ENCODE measurements at regions not wholly inside any gene's neighbourhood (a gene's known extent, or its start where the extent isn't known, plus 50 kb on each side); places are given as distances from the start of the nearest gene placed in this dataset.

DNA sequence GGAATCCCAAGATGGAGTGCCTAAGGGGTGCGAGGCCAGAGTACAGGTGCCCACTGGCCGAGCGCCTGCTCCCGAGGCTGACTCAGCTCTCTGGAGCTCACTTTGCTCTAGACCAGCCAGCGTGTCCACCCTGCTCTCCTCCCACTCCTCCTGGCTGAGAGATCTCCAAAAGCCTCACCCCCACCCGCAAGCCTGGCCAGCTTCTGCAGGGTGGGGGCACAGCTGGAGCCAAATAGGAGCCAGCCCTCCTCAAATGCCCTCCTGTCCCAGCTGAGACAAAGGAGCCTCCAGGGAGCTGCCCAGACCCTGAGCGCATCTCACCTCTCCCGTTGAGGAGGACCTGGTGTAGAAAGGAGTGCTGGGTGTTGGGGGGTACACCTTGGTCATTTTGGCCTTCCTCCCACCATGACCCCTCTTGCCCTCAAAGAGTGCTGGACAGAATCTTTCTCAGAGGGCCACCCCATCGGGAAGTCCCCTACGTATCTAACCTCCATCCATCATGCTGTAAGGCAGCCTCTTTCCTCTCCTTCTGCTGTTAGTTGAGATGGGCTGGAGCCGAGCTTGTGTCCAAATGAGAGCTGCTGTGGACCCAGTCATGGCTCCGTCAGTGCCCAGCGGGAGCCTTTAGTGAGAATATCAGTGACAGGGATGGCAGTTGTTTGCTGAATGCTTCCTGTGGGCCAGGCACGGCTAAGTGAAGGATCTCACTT is 123.9 kb upstream of the VSTM2B start:
- no peak for DNase-seq

DNA sequence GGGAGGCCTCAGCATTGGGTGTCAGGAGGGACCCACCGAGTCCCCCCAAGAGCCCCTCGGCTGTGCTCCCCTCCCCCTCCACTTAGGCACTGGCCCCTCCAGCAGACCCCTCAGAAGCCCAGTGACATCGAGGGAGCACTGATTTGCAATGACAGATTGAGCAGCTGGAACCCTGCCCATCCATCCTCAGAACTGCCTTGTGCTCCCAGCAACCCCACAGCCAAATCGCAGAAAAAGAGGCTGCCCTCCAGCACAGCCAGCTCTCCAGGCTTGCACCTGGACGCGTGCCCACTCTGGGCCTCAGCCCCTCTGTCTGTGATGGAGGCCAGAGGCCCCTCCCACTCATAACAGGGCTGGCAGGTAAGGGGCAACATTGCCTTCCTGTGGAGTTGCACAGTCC is 123.2 kb upstream of the VSTM2B start:
- DNase-seq, result no peak

DNA sequence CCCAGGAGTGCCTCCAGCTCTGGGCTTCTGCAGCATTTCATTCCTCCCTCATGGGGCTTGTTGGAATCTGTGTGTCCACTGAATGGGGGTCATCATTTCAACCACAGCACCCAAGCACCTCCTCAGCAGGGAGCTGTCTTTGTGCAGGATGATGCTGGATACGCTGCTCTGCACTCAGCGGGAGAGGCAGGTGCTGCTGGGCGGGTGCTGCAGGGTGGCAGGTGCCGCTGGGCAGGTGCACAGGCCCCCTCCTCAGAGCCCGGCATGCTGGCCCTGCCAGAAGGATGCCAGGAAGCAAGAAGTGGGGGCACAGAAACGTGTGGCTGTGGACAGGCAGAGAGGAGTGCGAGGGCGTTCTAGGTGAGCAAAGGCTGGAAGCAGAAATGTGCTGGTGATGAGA is 121.8 kb upstream of the VSTM2B start:
- DNase-seq, result no peak

DNA sequence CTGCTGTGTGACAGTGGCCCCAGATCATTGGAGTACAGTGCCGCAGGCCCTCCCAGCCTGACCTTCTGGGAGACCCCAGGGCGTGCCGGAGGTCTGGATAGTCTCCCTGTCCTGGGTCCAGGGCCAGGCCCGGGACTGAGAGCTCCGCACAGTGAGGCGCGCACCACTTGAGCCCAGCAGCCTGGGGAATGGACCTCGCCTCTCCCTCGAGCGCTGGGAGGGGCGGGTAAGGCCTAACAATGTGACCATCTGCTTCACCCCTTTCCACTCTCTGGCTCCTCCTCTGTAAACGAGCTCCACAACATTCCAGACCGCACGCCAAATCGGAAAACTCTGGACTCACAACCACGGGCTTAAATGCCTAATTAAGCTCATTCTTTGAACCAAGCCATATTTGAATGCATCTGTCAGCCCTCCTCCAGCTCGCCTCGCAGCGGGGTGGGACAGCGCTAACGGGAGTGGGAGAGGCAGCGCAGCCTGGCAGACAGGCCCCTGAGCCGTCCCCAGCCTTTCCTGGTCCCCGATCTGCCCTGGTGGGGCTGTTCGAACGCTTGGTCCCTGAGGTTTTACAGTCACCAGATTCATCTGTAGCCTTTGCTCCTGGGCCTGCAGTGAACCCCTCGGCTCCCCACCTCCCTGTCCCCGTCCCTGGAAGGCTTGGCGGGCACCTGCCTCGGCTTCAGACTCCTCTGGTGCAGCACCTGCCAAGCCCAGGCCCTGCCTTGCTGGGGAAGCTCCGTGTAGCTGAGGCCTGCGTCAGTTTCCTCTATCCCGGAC is 120.7 kb upstream of the VSTM2B start:
- DNase-seq, result no peak

DNA sequence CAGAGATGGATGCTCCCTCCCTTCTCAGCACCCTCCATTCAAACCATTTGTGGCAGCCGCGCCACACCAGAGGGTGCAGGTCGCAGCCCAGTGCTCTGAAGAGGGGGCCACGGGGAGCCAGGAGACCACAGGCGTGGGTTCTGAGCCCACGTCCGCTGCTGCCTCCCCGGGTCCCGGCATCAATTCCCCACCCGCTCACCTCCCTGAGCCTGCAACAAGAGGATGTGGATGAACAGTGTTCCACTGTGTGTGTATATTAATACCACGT is 120.1 kb upstream of the VSTM2B start:
- DNase-seq, result no peak

DNA sequence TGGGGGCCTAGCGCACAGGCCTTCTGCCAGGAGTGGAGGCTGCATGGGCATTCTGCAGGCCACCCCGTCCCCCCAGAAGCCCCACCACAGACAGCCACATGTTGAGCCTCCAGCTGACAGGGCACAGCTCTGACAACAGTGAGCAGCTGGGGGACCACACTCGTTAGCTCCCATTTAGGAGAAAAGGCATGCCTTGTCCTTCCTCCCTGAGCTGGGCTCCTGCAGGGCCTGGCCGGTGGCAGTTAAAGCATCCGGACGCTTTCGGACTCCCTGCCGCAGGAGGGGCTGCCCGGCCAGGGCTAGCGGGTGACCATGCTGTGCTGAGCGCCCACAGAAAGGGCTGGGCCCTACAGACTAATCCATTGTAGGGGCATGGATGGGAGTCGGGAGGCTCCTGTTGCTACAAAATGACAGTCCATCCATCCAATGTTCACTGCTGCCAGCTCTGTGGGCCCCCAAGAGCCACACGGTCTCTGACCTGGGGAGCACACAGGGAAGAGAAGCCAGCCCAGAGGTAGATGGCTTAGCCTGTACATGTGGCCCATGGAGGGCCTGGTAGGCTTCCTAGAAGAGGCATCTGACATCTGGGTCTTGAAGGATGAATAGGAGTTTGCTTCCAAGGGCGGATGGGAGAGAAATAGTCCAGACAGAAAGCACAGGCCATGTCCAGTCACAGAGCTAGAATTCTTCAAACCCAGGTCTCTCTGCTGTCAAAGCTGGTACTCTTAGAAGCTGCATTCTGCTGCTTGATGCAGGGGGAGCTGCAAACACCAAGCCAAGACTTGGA is 116.5 kb upstream of the VSTM2B start:
- DNase-seq, result no peak

DNA sequence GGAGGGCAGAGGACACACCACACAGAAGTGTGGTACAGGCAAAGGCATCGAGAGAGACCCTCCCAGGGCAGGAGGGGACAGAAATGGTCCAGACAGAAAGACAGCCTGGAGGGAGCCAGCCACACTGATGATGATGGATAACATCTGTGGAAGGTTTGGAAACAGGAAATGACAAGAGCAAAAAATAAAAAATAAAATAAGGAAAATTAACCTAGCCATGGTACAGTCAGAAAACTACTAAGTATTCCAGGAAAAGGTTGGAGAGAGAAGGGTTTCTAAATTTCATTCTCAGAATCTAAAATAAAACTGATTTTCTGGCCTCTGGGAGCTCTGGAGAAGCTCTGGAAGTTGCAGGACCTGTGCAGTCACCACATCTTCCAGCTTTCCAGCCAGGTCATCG is 115.2 kb upstream of the VSTM2B start:
- DNase-seq, result no peak

DNA sequence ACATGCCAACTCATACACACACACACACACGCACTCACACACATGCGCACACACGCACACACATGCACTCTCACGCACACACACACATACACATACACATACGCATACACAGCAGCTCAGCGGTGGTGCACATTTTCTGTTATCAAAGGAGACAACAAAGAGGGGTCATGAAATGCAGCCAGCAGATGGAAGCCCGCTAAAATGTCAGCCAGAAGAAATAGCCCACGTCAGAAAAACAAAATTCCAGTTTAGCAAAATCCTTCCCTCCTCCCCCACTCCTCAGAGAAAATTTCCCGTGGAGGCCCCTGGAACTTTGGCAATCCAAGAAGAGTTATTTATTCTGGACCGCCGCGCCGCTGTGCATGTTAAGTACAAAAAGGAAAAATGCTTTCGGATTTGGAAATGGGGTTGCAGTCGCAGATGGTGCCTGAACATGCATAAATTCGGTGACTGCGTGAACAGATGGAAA is 114.6 kb upstream of the VSTM2B start:
- no peak for DNase-seq

DNA sequence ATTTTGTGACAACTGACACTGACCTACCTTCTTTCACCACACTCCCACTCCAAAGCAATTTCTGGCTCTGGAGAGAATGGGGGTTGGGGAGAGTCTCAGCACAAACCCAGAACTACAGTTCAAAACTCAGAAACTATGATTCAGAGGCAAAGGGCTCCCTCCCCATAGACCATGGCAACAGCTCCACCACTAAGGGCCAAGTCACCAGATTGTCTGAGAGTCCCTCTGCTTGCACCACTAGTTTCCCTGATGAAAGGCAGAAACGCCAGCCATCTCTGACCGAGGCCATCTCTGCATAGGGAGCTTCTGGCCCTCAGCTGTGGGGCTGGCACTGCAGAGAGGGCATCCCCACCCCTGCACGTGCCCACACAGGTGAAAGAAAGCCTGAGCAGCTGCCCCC is 112.4 kb upstream of the VSTM2B start:
- DNase-seq, result no peak

DNA sequence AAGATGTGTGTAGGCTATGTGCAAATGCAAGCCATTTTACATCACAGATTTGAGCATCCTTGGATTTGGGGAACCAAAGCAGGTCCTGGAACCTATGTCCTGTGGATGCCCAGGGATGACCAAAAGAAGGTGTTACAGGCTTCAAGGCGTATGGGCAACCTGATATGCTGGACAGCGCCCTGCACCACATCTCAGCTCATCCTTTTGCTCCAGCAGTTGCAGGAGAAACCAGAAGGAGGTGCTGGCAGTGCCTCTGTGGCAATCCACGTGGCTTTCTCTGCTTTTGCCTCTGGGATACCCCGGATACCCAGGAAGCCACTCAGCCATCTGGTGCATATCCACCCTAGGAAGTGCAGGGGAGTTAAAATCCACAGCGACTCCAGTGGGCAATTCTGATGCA is 110.3 kb upstream of the VSTM2B start:
- no peak for DNase-seq

DNA sequence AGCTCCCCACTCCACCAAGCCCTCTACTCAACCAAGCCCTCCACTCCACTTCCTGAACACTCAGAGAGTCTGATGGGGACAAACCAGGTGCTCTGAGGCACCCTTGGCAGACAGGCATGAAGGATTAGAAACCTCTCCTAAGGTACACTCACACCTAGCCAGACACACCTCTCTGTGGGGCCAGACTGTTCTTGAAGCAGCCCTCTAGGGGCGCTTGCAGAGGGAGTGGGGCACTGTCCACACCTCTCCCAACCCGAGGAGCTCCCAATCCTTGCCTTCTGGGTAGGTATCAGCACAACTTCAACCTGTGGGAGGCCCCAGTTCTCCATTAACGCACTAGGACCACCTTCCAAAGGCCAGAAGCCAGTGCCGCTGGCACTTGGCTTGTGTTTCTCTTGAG is 108.7 kb upstream of the VSTM2B start:
- no peak for DNase-seq

DNA sequence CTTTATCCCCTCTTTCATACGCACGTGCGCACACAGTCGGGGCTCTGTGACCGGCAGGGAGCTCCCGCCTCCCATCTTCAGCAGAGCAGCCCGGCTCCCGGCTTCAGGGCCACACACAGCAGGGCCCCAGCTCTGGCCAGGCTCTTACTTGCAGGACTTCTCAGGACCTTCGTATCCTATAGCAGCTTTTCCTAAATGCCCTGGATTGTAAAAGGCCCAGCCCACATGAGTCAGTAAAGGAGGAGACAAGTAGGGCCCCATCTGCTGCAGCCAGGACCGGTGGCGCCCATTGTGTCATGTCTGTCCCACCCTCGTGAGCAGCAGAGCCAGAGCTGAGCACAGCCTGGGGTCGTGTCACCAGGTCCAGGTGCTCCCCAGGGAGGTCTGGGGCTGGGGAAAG is 107.6 kb upstream of the VSTM2B start:
- DNase-seq, result no peak

DNA sequence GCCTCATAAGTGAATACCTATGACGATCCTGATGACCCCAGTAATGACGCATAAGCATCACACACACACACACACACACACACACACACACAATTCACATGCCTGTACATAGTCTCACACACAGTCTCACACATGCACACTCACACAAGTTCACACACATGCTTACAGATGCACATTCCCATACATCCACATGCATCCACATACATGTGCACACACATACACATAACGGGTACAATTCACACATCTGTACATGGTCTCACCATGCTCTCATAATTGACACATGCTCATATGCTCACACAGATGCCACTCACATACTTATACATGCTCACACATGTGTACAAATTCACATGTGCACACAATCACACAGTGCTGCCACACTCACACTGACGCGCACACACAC is 105.7 kb upstream of the VSTM2B start:
- DNase-seq, result no peak

DNA sequence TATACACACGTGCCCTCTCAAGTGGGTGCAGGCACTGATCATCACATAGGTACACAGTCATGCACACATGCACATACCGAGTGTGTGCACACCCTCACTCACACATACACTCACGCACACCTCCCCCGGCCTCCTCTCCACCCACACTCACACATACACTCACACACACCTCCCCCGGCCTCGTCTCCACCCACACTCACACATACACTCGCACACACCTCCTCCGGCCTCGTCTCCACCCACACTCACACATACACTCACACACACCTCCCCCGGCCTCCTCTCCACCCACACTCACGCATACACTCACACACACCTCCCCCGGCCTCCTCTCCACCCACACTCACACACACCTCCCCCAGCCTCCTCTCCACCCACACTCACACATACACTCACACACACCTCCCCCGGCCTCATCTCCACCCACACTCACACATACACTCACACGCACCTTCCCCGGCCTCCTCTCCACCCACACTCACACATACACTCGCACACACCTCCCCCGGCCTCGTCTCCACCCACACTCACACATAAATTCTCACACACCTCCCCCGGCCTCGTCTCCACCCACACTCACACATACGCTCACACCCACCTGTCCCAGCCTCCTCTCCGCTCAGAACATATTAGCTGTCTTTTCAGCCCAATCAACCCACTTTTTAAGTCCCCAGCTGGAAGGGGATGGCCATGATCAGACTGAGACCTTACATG is 105.2 kb upstream of the VSTM2B start:
- no peak for DNase-seq

DNA sequence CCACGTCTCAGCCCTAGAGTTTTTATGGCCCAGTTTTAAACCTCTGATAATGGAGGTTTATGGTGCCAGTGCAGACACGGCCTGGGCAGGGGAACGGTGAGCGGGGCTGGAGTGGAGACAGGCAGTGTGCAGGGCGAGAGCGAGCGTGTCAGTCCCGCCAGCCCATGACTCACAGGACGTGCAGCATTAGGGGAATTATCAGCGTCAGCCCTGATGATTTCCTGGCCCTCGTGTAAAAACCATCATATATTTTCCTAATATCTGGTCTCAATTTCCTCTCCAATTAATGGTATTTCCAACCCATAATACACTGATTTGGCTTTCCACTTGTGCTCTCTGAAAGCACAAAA is 104.6 kb upstream of the VSTM2B start:
- no peak for DNase-seq

DNA sequence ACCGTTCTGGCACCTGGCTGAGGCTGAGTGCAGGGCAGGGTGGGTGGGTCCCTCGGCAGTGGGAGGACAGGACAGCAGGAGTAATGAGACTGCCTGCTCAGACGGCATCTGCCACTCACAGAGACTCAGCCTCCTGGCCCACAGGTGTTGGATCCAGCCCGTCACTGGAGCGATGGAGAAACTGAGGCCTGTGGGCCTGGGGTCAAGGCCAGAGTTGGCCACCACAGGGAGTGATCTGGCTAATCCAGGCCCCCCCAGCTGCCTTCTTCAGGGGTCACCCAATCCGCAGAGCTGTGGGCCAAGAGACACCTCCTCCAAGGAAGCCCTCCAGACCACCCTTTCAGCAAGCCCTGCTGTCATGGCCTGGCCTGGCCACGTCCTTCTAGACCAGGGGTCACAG is 103.7 kb upstream of the VSTM2B start:
- no peak for DNase-seq

DNA sequence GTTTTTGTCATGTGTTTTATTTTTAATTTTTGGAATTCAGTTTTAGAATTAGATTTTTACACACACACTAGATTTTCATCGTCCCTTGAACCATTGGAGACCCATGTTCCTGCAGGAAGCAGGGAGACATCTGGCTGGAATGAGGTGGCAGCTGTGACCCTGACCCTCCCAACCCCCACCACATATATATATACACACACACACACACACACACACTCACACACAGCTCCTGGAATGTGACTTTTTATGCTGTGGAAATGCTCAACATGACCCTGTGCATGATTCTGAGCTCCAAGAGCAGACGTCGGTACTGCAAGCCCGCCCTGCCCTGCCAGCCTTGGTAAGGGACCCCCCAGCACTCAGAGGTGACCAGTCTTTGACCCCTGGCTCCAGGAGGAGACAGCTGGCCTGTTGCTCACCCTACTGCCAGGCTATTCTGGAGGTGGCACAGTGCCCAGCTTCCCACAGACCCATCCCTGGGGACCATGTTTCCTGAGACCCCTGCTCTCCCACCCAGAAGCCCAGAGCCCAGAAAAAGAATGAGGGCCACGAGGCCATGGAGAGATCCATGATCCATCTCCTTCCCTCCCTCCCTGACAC is 103.2 kb upstream of the VSTM2B start:
- DNase-seq, result no peak

DNA sequence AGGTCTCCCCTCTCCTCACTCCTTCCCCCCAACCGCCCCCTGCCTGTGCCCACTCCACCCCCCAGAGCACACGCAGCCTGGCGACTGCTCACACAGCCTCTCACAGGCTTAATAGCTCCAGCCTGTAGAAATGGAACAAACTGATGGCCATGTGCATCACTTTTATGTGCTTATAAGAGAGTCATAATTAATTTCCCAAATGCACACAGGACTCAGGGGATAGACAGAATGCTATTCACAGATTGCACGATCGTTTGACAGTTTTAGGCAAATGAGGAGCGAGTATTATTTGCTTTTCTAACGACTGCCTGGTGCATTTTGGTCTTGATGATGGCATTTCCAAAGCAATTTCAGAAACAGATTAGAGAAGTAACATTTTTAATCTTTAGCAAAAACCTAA is 97.7 kb upstream of the VSTM2B start:
- DNase-seq, result no peak

DNA sequence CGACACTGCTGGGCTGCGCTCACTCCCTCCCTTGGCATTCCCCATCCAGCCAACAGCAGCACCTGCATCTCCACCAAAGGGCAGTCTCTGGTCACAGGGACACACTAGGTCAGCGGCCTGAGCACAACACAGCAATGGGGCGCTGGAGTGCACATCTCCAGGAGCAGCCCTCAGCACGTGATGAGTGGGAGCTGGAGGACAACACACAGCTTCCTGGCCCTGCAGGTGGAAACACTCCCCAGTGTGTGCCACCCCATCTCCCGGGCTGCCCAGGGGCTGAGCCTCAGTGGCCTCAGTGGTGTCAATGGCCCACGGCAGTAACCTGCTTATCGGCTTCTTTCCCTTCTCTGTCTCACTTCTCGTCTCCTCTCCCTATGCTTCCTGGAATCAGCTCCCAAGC is 96.8 kb upstream of the VSTM2B start:
- no peak for DNase-seq

DNA sequence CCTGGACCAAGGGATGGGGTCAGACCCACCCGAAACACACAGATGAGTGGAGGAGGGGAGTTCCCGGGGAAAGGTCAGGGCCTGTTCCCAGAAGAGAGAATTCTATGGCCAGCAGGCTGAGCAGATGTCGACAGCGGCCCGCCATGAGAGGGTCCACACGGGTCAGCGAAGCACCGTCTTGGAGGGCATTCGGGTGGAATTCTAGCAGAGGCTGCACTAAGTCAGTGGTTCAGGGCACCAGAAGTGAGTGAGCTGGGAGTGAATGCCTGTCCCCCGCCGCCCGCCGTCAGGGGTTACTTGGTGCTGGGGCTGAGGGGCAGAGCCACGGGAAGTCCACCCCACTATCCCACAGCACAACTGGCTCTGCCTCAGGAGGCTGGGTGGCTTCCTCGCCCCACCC is 96.2 kb upstream of the VSTM2B start:
- no peak for DNase-seq

DNA sequence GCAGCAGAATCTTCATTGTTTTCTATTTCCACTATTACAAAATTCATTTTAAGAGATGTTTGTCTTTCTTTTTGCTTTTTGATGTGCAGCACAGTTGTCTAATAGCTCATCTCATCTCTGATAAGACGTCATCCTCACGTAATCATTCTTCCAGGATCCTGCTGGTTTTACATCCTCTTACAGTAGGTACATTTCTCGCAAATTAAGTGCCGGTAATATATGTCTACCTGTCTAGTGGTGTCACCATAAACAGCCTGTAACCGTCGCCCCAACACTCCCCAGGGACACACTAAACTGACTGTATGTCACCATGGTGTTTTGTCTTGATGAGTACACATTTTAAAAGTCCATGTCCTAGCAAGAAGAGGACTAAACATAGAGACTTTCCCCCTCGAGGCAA is 94.5 kb upstream of the VSTM2B start:
- no peak for DNase-seq

DNA sequence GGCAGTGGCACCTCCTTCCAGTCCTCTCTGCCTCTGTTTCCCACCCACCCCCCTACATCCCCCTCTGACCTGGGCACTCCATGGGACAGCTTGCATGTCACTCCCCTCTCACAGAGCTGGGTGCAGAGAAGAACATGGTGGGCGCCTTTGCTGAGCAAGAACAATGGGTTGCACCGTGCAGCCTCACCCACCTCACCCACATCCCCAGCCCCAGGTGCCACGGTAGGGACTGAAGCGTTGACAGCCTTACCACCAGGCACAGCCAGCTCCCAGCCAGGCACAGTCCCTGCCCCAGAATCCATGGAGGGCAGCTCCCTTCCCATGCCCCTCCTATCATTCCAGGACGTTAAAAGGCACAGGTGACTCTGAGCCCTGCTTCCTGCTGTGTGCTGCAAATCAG is 93.1 kb upstream of the VSTM2B start:
- DNase-seq, result no peak

DNA sequence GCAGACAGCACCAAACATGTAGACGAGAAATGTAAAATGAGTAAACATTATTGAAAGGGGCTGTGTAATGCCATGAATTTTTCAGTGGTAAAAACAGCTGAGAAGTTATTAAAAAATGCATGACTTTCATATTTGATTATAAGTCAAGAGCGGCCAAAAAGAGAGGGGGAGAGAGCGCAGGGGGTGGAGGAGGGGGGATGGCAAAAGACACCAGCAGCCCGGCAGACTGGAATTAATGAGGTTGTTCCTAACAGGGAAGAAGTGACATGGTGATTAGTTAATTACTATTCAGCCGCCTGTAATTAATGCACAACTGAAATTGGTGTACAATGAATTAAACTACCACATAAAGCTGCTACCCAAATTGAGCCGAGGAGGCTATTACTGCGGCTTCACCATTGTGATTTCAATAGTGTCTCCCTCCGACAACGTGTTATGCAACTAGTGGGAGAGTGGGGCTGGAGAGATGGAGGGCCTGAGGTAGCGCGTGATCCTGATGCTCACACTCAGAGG is 89.1 kb upstream of the VSTM2B start:
- DNase-seq, result no peak
